ENCODE measurements at regions not wholly inside any gene's neighbourhood (a gene's known extent, or its start where the extent isn't known, plus 50 kb on each side); places are given as distances from the start of the nearest gene placed in this dataset.

DNA sequence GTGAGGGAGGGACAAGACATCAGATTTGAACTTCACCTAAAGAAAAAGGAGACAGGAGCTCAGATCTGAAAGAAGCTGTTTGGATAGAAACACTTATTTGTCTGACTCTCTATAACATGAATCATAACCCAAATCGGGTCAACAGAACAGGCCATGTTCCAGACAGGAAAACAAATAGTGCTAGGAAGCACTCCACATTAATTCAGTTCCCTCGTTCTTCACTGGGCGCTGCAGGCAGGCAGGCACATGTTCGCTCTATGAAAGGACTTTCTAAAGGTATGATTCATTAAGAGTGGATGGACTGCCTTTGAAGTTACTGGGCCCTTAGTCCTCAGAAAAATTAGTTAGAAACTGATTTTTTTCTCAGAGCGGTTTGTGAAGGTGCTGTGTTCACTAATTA is 137.5 kb upstream of the TRPC6 start:
- Mint-ChIP-seq H3K4me1 (ENCODE audit: low read depth, unreplicated experiment) (no peaks in the 10 kb centered on the region), H3K36me3 (ENCODE audit: insufficient read depth, unreplicated experiment) (no peaks in the 10 kb centered on the region), H3K27me3 (ENCODE audit: unreplicated experiment) (no peaks in the 10 kb centered on the region), H3K27ac (ENCODE audit: unreplicated experiment) (no peak overlapping the region), H3K4me3 (ENCODE audit: low read depth, unreplicated experiment) (no peak overlapping the region), H3K9me3 (ENCODE audit: low read depth, unreplicated experiment) (peaks cover 2% of the 10 kb centered on the region)
- TF ChIP-seq, protein P1, sequence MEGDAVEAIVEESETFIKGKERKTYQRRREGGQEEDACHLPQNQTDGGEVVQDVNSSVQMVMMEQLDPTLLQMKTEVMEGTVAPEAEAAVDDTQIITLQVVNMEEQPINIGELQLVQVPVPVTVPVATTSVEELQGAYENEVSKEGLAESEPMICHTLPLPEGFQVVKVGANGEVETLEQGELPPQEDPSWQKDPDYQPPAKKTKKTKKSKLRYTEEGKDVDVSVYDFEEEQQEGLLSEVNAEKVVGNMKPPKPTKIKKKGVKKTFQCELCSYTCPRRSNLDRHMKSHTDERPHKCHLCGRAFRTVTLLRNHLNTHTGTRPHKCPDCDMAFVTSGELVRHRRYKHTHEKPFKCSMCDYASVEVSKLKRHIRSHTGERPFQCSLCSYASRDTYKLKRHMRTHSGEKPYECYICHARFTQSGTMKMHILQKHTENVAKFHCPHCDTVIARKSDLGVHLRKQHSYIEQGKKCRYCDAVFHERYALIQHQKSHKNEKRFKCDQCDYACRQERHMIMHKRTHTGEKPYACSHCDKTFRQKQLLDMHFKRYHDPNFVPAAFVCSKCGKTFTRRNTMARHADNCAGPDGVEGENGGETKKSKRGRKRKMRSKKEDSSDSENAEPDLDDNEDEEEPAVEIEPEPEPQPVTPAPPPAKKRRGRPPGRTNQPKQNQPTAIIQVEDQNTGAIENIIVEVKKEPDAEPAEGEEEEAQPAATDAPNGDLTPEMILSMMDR (IDR thresholded peaks at IDR 0.05; ENCODE audit: unreplicated experiment), result no peak
- intact Hi-C loops (cut with micrococcal nuclease; ENCODE audit: unreplicated experiment), result no loop called here
- no peak for DNase-seq
- CTCF ChIA-PET, result no interaction called here
- no TSS peak for BruUV-seq (replicated peaks)

DNA sequence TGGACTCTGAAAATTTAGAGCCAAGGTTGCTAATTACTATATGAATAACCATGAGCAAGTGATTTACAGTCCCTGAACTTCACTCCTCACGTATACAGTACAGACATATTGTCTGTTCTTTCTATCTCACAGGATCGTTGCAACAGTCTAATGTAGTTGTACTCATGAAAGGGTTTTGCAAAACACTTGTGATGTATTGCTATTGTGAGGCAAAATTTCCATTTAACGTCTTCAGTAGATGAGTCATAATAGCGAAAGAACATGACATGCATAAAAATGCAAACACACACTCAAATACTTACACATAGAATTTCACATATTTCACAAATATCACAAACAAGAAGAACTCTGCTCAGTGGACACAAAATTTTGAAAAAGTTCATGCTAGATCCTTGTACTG is 134.6 kb upstream of the TRPC6 start:
- TF ChIP-seq, protein P1 (IDR thresholded peaks at IDR 0.05; ENCODE audit: unreplicated experiment), result no peak
- Mint-ChIP-seq H3K4me3 (ENCODE audit: low read depth, unreplicated experiment) (no peak overlapping the region), H3K9me3 (ENCODE audit: low read depth, unreplicated experiment) (peaks cover 2% of the 10 kb centered on the region), H3K27ac (ENCODE audit: unreplicated experiment) (no peak overlapping the region), H3K4me1 (ENCODE audit: low read depth, unreplicated experiment) (no peaks in the 10 kb centered on the region), H3K27me3 (ENCODE audit: unreplicated experiment) (no peaks in the 10 kb centered on the region), H3K36me3 (ENCODE audit: insufficient read depth, unreplicated experiment) (no peaks in the 10 kb centered on the region)
- no TSS peak for BruUV-seq (replicated peaks)
- intact Hi-C loops (cut with micrococcal nuclease; ENCODE audit: unreplicated experiment), result no loop called here
- CTCF ChIA-PET, result no interaction called here
- no peak for DNase-seq

DNA sequence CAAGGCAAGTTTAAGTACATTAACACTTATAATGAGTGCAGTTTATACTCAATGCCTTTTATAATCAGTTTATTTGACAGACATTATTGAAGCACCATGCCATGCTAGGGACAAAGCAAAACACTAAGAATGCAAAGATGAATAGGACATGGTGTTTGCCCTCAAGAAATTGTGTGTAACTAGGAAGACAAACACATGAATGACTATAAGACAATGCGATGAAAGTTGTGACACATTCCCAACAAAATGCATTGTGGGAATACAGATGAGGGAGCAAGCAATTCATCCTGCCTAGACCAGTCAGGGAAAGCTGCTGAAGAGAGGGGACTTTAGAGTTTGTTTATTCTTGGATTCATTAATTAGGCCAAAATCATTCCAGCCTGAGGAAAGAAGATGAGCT is 133.8 kb upstream of the TRPC6 start:
- CTCF ChIA-PET, result no interaction called here
- Mint-ChIP-seq H3K4me1 (ENCODE audit: low read depth, unreplicated experiment) (no peaks in the 10 kb centered on the region), H3K9me3 (ENCODE audit: low read depth, unreplicated experiment) (peaks cover 2% of the 10 kb centered on the region), H3K4me3 (ENCODE audit: low read depth, unreplicated experiment) (no peak overlapping the region), H3K27me3 (ENCODE audit: unreplicated experiment) (no peaks in the 10 kb centered on the region), H3K27ac (ENCODE audit: unreplicated experiment) (no peak overlapping the region), H3K36me3 (ENCODE audit: insufficient read depth, unreplicated experiment) (no peaks in the 10 kb centered on the region)
- intact Hi-C loops (cut with micrococcal nuclease; ENCODE audit: unreplicated experiment), result no loop called here
- no TSS peak for BruUV-seq (replicated peaks)
- TF ChIP-seq, protein P1 (IDR thresholded peaks at IDR 0.05; ENCODE audit: unreplicated experiment), result no peak
- no peak for DNase-seq

DNA sequence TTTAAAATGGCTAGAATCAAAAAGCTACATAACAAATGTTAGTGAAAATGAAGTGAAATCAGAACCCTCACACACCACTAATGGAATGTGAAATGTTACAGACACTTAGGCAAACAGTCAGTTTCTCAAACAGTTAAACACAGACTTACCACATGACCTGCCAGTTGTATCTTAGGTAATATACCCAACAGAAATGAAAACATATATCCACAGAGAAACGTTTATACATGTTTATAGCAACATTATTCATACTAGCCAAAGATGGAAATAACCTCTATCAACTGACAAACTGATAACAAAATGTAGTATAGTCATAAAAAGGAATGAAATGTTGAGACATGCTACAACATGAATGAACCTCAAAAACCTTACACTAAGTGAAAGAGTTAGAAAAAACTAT is 131.5 kb upstream of the TRPC6 start:
- Mint-ChIP-seq H3K27ac (ENCODE audit: unreplicated experiment) (no peak overlapping the region), H3K4me1 (ENCODE audit: low read depth, unreplicated experiment) (no peaks in the 10 kb centered on the region), H3K27me3 (ENCODE audit: unreplicated experiment) (no peaks in the 10 kb centered on the region), H3K36me3 (ENCODE audit: insufficient read depth, unreplicated experiment) (no peaks in the 10 kb centered on the region), H3K9me3 (ENCODE audit: low read depth, unreplicated experiment) (peaks cover 2% of the 10 kb centered on the region), H3K4me3 (ENCODE audit: low read depth, unreplicated experiment) (no peak overlapping the region)
- TF ChIP-seq, protein P1 (IDR thresholded peaks at IDR 0.05; ENCODE audit: unreplicated experiment), result no peak
- no TSS peak for BruUV-seq (replicated peaks)
- DNase-seq, result no peak
- CTCF ChIA-PET, result no interaction called here
- intact Hi-C loops (cut with micrococcal nuclease; ENCODE audit: unreplicated experiment), result no loop called here

DNA sequence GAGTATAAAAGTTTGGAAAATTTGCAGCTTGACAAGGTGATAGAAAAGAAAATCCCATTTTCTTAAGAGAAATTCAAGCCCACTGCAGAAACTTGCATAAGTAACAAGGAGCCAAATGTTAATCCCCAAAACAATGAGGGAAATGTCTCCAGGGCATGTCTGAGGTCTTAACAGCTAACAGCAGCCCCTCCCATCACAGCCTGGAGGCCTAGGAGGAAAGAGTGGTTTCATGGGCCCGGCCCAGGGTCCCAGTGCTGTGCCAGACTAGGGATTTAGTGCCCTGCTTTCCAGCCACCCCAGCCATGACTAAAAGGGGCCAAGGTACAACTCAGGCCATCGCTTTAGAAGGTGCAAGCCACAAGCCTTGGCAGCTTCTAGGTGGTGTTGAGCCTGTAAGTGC is 123.7 kb upstream of the TRPC6 start:
- CTCF ChIA-PET, result no interaction called here
- H3K27ac Mint-ChIP-seq (ENCODE audit: unreplicated experiment), result no peak overlapping the region
- intact Hi-C loops (cut with micrococcal nuclease; ENCODE audit: unreplicated experiment), result no loop called here
- no peaks in the 10 kb centered on the region for H3K9me3 Mint-ChIP-seq (ENCODE audit: low read depth, unreplicated experiment)
- TF ChIP-seq, protein P1 (IDR thresholded peaks at IDR 0.05; ENCODE audit: unreplicated experiment), result no peak
- no peak overlapping the region for H3K4me3 Mint-ChIP-seq (ENCODE audit: low read depth, unreplicated experiment)
- no peak for DNase-seq
- H3K36me3 Mint-ChIP-seq (ENCODE audit: insufficient read depth, unreplicated experiment), result no peaks in the 10 kb centered on the region
- no TSS peak for BruUV-seq (replicated peaks)
- H3K4me1 Mint-ChIP-seq (ENCODE audit: low read depth, unreplicated experiment), result peaks cover 6% of the 10 kb centered on the region
- no peaks in the 10 kb centered on the region for H3K27me3 Mint-ChIP-seq (ENCODE audit: unreplicated experiment)

Measured in Calu3 (cell line).